Keratinocyte (primary cell): ENCODE measurements at regions not wholly inside any gene's neighbourhood (a gene's known extent, or its start where the extent isn't known, plus 50 kb on each side); places are given as distances from the start of the nearest gene placed in this dataset.

Source experiments
- DNase-seq: peaks from one replicate; pipeline ENCODE4 v3.0.0-alpha.2; 2011; ENCODE audit warnings: low read depth, missing footprints, low spot score
- FAIRE-seq: peaks from 2 replicates; lab custom pipeline; 2011; peaks lifted over from hg19 to GRCh38; lab: Jason Lieb, UNC
- H2AFZ ChIP-seq: 2 replicates; pipeline ENCODE4 v1.6.0; 2012; ENCODE audit warnings: low read length, control low read depth, inconsistent platforms; ENCODE audit not compliant: control insufficient read depth
- H3K27ac ChIP-seq: 2 replicates; pipeline ENCODE4 v1.5.1; 2011; ENCODE audit warnings: low read length; ENCODE audit not compliant: control insufficient read depth, insufficient read depth
- H3K27me3 ChIP-seq: 3 replicates; pipeline ENCODE4 v1.6.0; 2011; ENCODE audit warnings: low read length; ENCODE audit not compliant: control insufficient read depth, insufficient read depth; ENCODE audit errors: extremely low read depth
- H3K36me3 ChIP-seq, 2 experiments: 2 replicates in 1 of 2; 3 replicates in 1 of 2; pipeline ENCODE4 v1.5.1; 2011; ENCODE audit warnings: low read length in 2 of 2, mild to moderate bottlenecking in 1 of 2; ENCODE audit not compliant: control insufficient read depth in 2 of 2, insufficient read depth in 2 of 2; ENCODE audit errors: extremely low read depth in 1 of 2
- H3K4me1 ChIP-seq: 3 replicates; pipeline ENCODE4 v1.5.1; 2011; ENCODE audit warnings: low read length; ENCODE audit not compliant: control insufficient read depth, insufficient read depth; ENCODE audit errors: extremely low read depth
- H3K4me2 ChIP-seq: 3 replicates; pipeline ENCODE4 v1.6.0; 2011; ENCODE audit warnings: low read depth, low read length; ENCODE audit not compliant: control insufficient read depth, insufficient read depth; ENCODE audit errors: extremely low read depth
- H3K4me3 ChIP-seq, 3 experiments: fragments of 200-600 bp in 1 of 3; sonication (generic) in 1 of 3; 2 replicates in 2 of 3; 3 replicates in 1 of 3; pipeline ENCODE4 v1.5.1; 2011 to 2016; ENCODE audit warnings: low read length in 3 of 3, mild to moderate bottlenecking in 3 of 3, control low read depth in 2 of 3, inconsistent platforms in 1 of 3, low read depth in 1 of 3, mixed read lengths in 1 of 3, mixed run types in 1 of 3, moderate library complexity in 1 of 3; ENCODE audit not compliant: control insufficient read depth in 2 of 3, insufficient read depth in 2 of 3; ENCODE audit errors: extremely low read depth in 1 of 3
- H3K79me2 ChIP-seq: 2 replicates; pipeline ENCODE4 v1.6.0; 2012; ENCODE audit warnings: low read length; ENCODE audit not compliant: control insufficient read depth, insufficient read depth
- H3K9ac ChIP-seq: 3 replicates; pipeline ENCODE4 v1.6.0; 2011; ENCODE audit warnings: low read length; ENCODE audit not compliant: control insufficient read depth, insufficient read depth; ENCODE audit errors: extremely low read depth
- H3K9me1 ChIP-seq: 3 replicates; pipeline ENCODE4 v1.6.0; 2011; ENCODE audit warnings: low read length; ENCODE audit not compliant: control insufficient read depth, insufficient read depth; ENCODE audit errors: extremely low read depth
- H3K9me3 ChIP-seq: 2 replicates; pipeline ENCODE4 v1.5.1; 2012; ENCODE audit warnings: low read depth, low read length; ENCODE audit not compliant: control insufficient read depth
- H4K20me1 ChIP-seq: 3 replicates; pipeline ENCODE4 v1.6.0; 2011; ENCODE audit warnings: low read length; ENCODE audit not compliant: control insufficient read depth, insufficient read depth; ENCODE audit errors: extremely low read depth
- CTCF ChIP-seq, 3 experiments: IDR thresholded peaks in 1 of 3; conservative IDR thresholded peaks in 1 of 3; optimal IDR thresholded peaks in 1 of 3; 2 replicates in 2 of 3; 3 replicates in 1 of 3; pipeline versions ENCODE3 to v1.5.1; 2011; ENCODE audit warnings: low read length in 3 of 3, mild to moderate bottlenecking in 3 of 3, moderate library complexity in 2 of 3, control low read depth in 1 of 3, inconsistent platforms in 1 of 3; ENCODE audit not compliant: insufficient read depth in 2 of 3; ENCODE audit errors: extremely low read depth in 1 of 3
- EZH2 ChIP-seq: IDR thresholded peaks from one replicate; pipeline ENCODE4 v1.6.1; 2012; ENCODE audit warnings: inconsistent platforms, mild to moderate bottlenecking, low read length, moderate library complexity
- dilution Hi-C: fragments of 300-500 bp; cut with MboI; formaldehyde crosslinking; loops from one replicate; pipeline ENCODE4 v1.7.0; 2020; ENCODE audit warnings: low sequenced_read_pairs; ENCODE audit not compliant: extremely low pct_ligation_motif_present

- Histone ChIP-seq H3K9me3 (no peaks in the 10 kb centered on the region), H3K9me1 (no peaks in the 10 kb centered on the region), H3K9ac (no peak overlapping the region), H3K27ac (no peak overlapping the region), H3K36me3 (no peaks in the 10 kb centered on the region), H4K20me1 (no peaks in the 10 kb centered on the region), H3K27me3 (no peaks in the 10 kb centered on the region), H3K4me3 (no peak overlapping the region), H3K4me2 (no peak overlapping the region), H2AFZ (no peak overlapping the region), H3K4me1 (no peaks in the 10 kb centered on the region), H3K79me2 (no peaks in the 10 kb centered on the region)
- TF ChIP-seq EZH2 (no peak), CTCF (optimal IDR thresholded peaks at IDR 0.05 in 1 of 3, IDR thresholded peaks at IDR 0.05 in 1 of 3, conservative IDR thresholded peaks at IDR 0.05 in 1 of 3; ENCODE audit: extremely low read depth in 1 of 3, insufficient read depth in 2 of 3, low read length in 3 of 3) (no peak)
- dilution Hi-C loops: no loop called here
- DNase-seq (no peak), FAIRE-seq (no peak)
Observed at GRCh38 chr2:8357738-8358518, 323.9 kb upstream of the ID2 start.

DNA sequence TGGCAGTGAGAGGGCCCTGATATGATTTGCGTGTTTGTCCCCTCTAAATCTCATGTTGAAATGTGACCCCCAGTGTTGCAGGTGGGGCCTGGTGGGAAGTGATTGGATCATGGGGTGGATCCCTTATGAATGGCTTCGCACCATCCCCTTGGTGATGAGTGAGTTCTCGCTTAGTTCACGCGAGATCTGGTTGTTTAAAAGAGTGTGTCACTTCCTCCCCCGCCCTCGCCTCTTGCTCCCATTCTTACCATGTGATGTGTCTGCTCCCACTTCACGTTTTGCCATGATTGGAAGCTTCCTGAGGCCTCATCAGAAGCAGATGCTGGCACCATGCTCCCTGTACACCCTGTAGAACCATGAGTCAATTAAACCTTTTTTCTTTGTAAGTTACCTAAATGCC is 319.9 kb upstream of the ID2 start:
- FAIRE-seq: no peak
- H3K9me3 ChIP-seq: no peaks in the 10 kb centered on the region
- no peaks in the 10 kb centered on the region for H3K27me3 ChIP-seq
- H3K4me2 ChIP-seq: no peak overlapping the region
- no peaks in the 10 kb centered on the region for H4K20me1 ChIP-seq
- dilution Hi-C loops: no loop called here
- no peaks in the 10 kb centered on the region for H3K36me3 ChIP-seq
- no peaks in the 10 kb centered on the region for H3K9me1 ChIP-seq
- no peak overlapping the region for H3K27ac ChIP-seq
- H3K9ac ChIP-seq: no peak overlapping the region
- no peak for TF ChIP-seq EZH2
- no peak for TF ChIP-seq CTCF (optimal IDR thresholded peaks at IDR 0.05 in 1 of 3, IDR thresholded peaks at IDR 0.05 in 1 of 3, conservative IDR thresholded peaks at IDR 0.05 in 1 of 3; ENCODE audit: extremely low read depth in 1 of 3, insufficient read depth in 2 of 3, low read length in 3 of 3)
- DNase-seq: no peak
- no peak overlapping the region for H3K4me3 ChIP-seq
- no peaks in the 10 kb centered on the region for H3K4me1 ChIP-seq
- H2AFZ ChIP-seq: no peak overlapping the region
- H3K79me2 ChIP-seq: no peaks in the 10 kb centered on the region
